GM19023 (cell line): ENCODE measurements at regions not wholly inside any gene's neighbourhood (a gene's known extent, or its start where the extent isn't known, plus 50 kb on each side); places are given as distances from the start of the nearest gene placed in this dataset.
"Not testable (repeated sequence)": the region's sequence is repeated elsewhere in the genome, so short reads cannot be mapped to it uniquely, and the experiment has no call there.

Experiments
- ATAC-seq: cut with Tn5 transposase; IDR thresholded peaks from one replicate; pipeline ENCODE4 v1.9.1; 2021; ENCODE audit warnings: mild to moderate bottlenecking, moderate library complexity; ENCODE audit not compliant: unreplicated experiment

DNA sequence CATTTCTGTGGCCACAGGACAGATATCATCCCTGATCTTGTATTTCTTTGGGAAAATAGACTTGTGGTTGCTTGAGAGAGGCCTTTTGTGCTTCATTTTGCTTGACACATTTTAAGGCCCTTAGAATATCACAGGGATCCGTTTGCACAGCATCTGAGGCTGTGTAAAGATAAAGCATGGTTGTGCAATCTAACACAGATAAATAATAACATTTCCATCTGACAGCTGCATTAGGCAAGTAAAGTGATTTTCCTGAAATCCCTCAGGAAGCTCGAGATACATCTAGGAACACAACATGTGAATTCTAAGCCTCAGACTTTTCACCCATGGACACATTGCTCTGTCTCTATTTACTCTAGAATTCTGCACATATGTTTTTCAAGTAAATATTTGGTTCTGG is 212.8 kb upstream of the ADAMTSL1 start:
- no peak for ATAC-seq

DNA sequence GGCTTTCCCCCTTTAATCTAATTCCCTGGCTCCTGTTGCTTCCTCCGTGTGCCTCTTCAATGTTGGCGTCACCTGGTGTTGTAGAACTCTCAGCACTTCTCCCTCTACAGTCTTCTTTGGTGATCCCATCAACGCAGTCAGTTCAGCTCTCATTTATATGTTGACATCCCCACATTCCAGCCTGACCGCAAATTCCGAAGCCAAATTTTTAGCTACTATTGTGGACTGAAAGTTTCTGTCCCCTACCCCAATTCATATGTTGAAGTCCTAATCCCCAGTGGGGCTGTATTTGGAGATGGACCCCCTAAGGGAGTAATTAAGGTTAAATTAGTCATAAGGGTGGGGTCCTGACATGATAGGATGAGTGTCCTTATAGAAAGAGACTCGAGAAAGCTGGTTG is 210.6 kb upstream of the ADAMTSL1 start:
- ATAC-seq: no peak

DNA sequence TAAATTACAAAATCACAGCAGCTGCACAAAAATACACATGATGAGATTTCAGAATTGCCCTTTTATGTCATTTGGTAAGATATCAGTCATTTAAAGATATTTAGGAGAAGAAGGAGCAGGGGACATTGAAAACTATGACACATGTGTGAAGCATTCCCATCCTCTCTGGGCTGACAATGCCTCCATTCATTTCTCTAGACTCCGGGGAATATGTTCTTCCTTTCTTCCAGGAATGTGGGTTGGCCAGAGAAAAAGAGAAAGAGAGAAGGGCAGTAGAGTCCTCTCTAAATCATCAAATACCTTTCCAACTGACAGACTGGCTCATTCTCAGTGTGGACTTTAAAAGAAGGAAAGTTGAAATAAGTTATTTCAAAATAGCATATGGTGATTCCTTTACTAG is 205.6 kb upstream of the ADAMTSL1 start:
- no peak for ATAC-seq

DNA sequence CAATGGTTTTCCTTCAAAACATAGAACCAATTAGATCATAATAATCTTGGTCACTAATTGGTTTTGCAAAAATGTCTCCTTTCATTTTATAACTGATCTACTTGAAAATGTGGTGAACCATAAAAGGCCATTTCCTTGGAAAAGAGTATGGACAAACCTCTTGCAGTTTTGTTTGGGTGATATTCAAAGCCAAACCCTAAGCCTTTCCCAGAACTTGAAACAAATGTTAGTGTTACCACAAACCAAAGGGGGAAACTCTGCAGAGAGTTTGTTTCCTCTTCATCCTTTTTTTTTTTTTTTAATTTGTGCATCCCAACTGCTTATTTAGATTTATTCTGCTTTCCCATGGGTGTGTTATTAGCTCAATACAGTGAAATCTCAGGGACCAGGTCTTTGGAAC is 204.4 kb upstream of the ADAMTSL1 start:
- no peak for ATAC-seq

DNA sequence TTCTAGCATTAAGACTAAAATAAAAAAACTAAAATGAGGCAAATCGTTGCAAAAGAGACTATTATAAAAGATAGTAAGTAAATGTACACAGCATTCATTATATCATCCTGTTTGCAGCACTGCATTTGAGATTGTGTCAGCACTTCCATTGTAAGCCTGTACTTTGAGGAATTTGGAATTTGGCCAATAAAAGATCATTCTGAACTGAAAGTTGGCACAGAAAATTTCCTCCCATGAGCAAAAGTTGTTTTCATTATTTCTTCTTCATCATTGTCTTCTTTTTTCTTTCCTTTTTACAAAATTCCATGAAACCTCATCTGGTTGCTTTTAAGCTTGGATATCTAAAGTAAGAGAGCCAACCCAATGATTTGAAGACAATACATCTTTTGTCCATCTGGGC is 199.3 kb upstream of the ADAMTSL1 start:
- no peak for ATAC-seq

DNA sequence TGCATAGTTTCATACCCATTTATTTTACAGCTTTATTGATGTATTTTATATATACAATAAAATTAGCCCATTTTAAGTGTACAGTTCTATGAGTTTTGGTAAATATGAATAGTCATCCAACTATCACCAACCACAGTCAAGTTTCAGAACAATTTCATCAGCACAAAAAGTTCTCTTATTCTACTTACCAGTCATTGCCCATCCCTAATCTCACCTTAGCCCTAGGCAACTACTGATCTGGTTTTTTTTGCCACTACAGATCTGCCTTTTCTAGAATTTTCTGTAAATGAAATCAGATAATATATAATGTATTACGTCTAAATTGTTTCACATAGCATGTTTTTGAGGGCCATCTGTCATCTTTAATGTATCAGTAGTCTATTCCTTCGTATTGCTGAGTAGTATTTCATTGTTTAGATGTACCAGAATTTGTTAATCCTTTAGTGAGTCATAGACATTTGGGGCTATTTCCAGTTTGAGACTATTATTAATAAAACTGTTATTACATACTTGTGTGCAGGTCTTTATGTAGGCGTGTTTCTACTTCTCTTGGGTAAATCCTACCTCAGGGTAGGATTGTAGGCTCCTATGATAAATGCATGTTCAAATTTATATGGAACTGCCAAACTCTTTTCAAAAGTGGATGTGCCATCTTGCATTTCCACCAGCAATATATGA is 198.5 kb upstream of the ADAMTSL1 start:
- ATAC-seq: no peak

DNA sequence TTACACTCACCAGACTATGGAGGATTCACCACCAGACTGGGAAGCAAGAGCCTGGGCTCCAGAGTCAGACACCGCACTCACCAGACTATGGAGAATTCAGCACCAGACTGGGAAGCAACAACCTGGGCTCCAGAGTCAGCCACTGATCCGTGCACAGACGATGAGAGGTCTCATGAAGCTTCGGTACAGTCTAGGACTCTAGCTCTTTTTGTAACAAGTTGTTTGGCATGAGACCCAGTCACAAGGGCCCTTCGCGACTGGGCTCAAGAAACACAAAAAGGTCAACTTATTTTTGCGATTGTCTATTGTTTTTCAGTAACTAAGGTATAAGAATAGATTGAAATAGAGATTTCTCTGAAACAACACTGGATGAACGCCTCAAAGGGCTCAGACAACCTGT is 192.7 kb upstream of the ADAMTSL1 start:
- ATAC-seq: no peak

DNA sequence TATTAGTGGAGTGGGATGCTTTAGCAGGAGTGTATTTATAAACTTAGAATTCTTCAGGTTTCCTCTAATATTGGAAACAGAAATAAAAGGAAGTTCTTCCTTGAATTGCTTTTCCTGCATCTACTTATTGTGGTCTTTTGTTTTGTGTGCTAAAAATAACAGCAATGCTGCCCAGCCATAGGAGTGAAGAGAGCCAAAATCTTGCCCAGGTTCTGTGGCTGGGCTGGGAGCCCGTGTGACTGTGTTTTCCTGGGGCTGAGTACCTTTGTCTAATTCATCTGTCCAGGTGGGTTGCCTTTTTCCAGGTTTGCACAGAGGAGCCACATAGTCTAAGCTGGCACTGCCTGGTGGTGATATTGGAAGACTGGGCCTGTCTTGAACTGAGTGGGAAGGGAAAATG is 179.7 kb upstream of the ADAMTSL1 start:
- no peak for ATAC-seq

DNA sequence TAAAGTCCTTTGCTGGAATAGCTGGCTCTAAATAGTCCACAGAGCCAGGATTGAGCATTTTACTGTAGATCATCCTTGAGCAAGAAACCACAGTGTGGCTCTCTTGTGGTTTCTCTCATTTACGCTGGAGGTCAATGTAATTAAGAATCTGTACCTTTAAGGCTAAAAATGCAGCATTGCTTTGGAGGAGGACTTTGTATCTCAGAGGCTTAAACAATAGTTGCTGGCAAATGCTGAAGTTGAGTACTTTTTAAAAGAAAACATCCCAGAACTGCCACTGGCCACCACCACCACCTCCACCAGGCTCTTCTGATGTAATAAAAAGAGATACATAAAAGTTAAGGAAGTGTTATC is 177.3 kb upstream of the ADAMTSL1 start:
- no peak for ATAC-seq

DNA sequence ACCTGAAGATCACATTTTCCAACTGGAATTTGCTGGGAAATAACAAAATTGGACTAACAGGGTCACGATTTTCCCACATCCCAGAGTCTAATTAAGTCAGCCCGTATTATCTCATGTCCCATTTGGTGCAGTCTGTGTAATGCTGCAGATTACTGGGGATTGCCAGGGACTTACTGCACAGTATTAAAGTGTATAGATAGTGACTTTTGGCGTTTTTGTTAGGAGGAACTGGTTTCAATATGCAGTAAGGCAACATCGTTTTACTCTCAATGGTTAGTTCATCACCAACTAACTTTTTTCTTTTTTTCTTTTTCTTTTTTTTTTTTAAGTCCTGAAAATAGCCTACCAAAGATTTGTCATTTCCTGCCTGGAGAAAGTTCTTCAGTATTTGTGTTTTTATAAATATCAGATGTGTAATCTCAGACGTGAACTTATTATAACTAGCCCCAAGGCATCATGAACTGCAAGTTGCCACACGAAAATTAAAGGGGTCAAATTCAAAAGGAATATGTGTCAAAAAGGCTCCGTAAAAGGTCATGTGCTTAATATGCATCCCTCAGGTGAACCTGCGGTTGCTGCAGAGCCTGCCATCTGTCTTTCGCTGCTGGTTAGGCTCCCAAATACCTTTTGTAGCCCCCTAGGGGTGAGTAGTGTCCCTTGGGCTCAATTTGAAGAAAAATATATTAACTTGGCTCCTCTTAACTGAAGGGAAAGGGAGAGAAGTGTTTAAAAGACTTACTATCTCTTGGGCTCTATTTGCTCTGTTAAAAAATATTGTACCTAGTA is 176.7 kb upstream of the ADAMTSL1 start:
- no peak for ATAC-seq

DNA sequence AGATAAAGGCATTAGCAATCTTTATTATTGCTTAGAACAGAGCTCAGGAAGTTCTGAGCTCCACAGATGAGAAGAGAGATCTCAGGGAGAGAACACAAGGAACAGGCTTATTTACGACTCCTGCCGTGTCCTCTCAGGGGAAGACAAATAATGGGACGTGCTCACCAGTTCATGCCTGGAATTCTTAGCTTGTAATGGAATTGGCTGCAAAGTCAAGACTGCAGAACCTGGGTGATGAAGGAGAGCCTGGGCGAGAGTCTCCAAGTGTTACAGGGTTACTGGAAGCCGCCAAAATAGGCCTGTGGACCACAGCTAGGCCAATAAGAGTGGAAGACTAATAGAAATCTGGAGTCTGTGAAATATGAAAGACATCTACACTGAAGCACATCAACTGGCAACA is 174.5 kb upstream of the ADAMTSL1 start:
- no peak for ATAC-seq

DNA sequence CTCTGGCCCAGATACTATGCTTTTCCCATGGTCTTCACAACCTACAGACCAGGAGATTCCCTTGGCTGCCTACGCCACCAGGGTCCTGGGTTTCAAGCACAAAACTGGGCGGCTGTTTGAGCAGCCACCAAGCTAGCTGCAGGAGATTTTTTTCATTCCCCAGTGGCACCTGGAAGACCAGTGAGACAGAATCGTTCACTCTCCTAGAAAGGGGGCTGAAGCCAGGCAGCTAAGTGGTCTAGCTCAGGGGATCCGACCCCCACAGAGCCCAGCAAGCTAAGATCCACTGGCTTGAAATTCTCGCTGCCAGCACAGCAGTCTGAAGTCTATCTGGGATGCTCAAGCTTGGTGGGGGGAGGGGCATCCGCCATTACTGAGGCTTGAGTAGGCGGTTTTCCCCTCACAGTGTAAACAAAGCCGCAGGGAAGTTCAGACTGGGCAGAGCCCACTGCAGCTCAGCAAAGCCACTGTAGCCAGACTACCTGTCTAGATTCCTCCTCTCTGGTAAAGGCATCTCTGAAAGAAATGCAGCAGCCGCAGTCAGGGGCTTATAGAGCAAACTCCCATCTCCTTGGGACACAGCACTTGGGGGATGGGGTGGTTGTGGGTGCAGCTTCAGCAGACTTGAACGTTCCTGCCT is 168.7 kb upstream of the ADAMTSL1 start:
- not testable (repeated sequence) for ATAC-seq

DNA sequence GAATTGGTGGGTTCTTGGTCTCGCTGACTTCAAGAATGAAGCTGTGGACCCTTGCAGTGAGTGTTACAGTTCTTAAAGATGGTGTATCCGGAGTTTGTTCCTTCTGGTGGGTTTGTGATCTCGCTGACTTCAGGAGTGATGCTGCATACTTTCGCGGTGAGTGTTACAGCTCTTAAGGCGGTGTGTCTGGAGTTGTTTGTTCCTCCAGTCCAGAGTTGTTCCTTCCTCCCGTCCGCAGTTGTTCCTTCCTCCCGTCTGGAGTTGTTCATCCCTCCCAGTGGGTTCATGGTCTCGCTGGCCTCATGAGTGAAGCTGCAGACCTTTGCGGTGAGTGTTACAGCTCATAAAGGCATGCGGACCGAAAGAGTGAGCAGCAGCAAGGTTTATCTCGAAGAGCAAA is 159.6 kb upstream of the ADAMTSL1 start:
- ATAC-seq: no peak

DNA sequence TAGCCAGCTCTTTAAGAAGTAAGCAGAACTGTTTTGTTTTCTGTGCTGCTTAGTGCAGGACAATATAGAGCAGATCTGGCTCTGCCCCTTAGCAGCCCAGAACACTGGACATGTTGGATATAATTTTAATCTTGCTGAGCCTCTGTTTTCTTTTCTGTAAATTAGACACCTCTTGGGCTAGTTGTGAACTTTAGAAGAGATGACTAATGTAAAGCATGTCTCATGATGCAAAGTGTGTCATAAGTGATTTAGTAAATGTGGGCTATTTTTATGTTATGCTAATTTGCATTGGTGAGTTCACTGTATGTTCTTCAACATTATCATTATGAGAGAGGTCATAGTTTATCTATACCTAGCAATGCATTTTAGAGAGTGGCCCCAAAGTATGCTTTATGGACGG is 156.1 kb upstream of the ADAMTSL1 start:
- no peak for ATAC-seq

DNA sequence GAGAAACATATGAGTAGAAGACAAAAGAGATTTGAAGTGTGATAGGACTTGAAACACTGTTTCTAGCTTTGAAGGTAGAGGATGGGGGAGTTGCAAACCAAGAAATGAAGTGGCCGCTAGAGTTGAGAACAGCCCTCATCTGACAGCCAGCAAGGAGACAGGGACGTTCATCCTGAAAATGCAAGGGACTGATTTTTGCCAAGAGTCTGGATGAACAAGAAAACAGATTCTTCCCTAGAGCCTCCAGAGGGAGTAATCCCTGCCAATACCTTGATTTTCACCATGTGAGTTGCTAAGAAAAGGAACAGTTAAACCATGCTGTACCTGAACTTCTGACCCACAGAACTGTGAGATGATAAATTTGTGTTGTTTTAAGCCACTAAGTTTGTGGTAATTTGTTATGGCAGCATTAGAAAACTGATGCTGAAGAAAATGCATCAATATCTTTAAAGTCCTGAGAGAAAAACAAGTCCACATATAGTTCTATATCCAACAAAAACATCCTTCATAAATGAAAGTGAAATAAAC is 154.0 kb upstream of the ADAMTSL1 start:
- ATAC-seq: no peak

DNA sequence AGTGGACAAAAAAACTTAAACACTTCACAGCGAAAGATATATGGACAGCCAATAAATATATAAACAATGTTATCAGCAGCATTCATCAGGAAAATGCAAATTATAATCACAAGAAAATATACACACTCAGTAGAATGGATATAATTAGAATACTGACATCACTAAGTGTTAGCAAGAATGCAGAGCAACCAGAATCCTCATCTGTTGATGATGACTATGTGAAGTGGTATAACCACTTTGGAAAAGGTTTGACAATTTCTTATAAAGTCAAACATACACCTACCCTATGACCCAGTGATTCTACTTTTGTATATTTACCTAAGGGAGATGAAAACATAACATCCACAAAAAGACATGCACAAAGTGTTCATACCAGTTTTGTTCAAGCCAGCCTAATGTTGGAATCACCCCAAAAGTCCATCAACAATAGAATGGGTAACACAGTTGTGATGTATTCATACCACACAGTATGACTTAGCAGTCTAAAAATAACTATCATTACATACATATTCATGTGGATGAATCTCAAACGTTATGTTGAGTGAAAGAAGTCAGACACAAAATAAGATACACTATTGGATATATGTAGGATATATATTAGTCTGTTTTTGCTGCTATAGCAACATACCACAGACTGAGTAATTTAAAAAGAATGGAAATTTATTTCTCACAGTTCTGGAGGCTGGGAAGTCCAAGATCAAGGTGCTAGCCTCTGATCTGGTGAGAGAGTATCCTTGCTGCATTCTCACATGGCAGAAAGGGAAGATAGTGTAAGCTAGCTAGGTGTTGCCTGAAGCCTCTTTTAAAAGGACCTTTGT is 148.8 kb upstream of the ADAMTSL1 start:
- no peak for ATAC-seq

DNA sequence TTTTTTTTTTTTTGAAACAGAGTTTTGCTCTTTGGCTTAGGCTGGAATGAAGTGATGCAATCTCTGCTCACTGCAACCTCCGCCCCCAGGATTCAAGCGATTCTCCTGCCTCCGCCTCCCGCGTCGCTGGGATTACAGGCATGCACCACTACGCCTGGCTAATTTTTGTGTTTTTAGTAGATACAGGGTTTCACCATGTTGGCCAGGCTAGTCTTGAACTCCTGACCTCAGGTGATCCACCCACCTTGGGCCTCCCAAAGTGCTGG is 148.3 kb upstream of the ADAMTSL1 start:
- ATAC-seq: not testable (repeated sequence)

DNA sequence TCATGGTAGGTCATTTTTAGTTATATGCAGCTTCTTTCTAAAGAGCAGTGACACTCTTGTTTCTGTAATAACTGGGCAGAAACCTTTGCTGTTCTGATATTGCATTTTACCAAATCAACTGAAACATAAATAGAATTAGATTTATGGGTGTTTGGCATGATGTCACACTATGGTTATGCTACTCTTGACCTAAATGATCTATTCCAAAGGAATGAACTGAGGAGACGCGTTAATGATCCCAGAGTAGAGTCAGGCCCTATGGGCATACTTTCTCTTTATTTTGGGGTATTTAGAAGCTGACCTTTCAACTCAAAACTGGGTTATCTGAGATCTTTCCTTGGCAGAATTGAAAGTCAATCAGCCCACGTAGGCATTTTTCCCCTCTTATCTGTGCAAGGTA is 146.8 kb upstream of the ADAMTSL1 start:
- ATAC-seq: no peak

DNA sequence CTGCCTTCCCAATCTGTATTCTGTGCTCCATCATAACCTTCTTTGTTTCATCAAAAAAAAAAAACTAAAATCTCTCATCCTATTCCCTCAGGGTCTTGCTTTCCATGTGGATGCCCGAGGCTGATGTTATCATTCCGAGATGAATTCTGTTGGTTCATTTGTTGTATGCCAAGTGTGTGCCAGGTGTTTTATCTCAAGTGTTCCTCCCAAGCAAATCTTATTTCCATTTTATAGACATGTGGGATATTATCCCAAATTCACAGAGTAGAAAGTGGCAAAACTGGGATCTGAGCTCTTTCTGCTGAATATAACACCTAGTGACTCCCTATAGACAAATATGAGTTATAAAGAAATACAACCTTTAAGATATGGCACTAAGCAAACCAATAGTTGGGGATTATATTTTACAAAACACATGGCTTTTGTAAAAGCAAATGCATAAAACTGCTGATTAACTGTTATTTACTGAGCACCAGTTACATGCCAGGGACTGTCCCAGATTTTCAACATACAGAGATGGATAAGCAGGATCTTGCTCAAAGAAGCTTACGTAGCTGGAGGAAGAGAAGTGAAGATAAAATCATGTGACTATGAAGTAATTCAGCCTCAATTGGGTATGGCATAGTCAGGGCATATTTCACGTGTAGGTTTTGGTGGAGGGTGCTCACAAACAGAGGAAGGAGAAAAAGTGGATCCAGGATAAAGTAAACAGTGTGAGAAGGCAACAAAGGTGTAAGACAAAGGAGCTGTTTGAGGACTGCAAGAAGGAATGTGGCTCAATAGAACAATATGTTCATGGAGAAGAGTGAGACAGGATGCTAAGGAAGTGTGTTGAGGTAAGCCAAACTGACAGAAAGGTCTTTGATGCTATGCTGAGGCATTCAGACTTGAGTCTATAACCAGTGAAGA is 143.3 kb upstream of the ADAMTSL1 start:
- no peak for ATAC-seq

DNA sequence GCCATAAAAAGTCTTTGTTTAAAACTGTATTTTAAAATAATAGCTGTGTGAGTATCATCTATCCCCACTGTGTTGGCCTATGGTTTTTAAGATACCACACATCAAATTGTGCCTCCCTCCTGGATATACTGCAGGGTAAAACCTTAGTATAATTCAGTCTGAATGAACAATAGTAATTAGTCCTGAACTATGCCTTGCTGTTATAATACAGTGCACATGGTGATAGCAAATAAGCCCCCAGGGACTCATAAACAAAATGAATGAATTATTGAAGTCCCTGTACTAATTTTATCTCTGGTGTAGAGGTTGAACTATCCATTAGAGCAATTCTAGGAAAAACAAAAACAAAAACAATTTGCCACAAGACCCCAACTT is 142.7 kb upstream of the ADAMTSL1 start:
- ATAC-seq: no peak
